AG10803 (cell line): ENCODE measurements at regions not wholly inside any gene's neighbourhood (a gene's known extent, or its start where the extent isn't known, plus 50 kb on each side); places are given as distances from the start of the nearest gene placed in this dataset.

ENCODE experiments used
- DNase-seq: peaks from one replicate; pipeline ENCODE4 v3.0.0; 2010; ENCODE audit warnings: low read depth
- H3K4me3 ChIP-seq: 2 replicates; pipeline ENCODE4 v1.5.1; 2011; ENCODE audit warnings: mild to moderate bottlenecking, low read length, control low read depth
- CTCF ChIP-seq: conservative IDR thresholded peaks from 2 replicates; pipeline ENCODE4 v1.5.1; 2011; ENCODE audit warnings: mild to moderate bottlenecking, low read length, control low read depth, inconsistent platforms

GRCh38 chr21:28229814-28230213, 762.9 kb downstream of the LTN1 start:
- no peak overlapping the region for H3K4me3 ChIP-seq
- no peak for TF ChIP-seq CTCF
- DNase-seq = peak; percentile 76

- DNase-seq = no peak
- no peak overlapping the region for H3K4me3 ChIP-seq
- TF ChIP-seq CTCF = no peak
Observed at GRCh38 chr21:28228636-28228995, 764.1 kb downstream of the LTN1 start.

- H3K4me3 ChIP-seq = no peak overlapping the region
- TF ChIP-seq CTCF = no peak
- peak; percentile 19 for DNase-seq
Observed at GRCh38 chr21:28227881-28228635, 764.6 kb downstream of the LTN1 start.

- no peak for DNase-seq
- TF ChIP-seq CTCF = no peak
Observed at GRCh38 chr21:28226563-28226962, 766.1 kb downstream of the LTN1 start.

GRCh38 chr21:28224191-28224726, 768.4 kb downstream of the LTN1 start:
- no peak for DNase-seq
- TF ChIP-seq CTCF = no peak
- H3K4me3 ChIP-seq = no peak overlapping the region

More at GRCh38 chr21:28226563-28226962, 766.1 kb downstream of the LTN1 start:
- H3K4me3 ChIP-seq = no peak overlapping the region

- no peak for TF ChIP-seq CTCF
- H3K4me3 ChIP-seq = no peak overlapping the region
- DNase-seq = no peak
Observed at GRCh38 chr21:28221984-28222383, 770.7 kb downstream of the LTN1 start.

GRCh38 chr21:28220680-28221079, 772.0 kb downstream of the LTN1 start:
- TF ChIP-seq CTCF = no peak
- peak; percentile 43 for DNase-seq
- no peak overlapping the region for H3K4me3 ChIP-seq
